Loucy (cell line): ENCODE measurements at regions not wholly inside any gene's neighbourhood (a gene's known extent, or its start where the extent isn't known, plus 50 kb on each side); places are given as distances from the start of the nearest gene placed in this dataset.

ENCODE experiments used
- H2AFZ ChIP-seq: fragments of 200-600 bp; sonication (generic); 2 replicates; pipeline ENCODE4 v1.6.0; 2016; ENCODE audit warnings: antibody characterized with exemption, mild to moderate bottlenecking, low read length, moderate library complexity
- H3F3A ChIP-seq: fragments of 200-600 bp; 2 replicates; pipeline ENCODE4 v1.6.0; 2016; ENCODE audit warnings: antibody characterized with exemption, low read depth, mild to moderate bottlenecking
- H3K27me3 ChIP-seq: fragments of 200-600 bp; sonication (generic); 2 replicates; pipeline ENCODE4 v1.6.1; 2014; ENCODE audit warnings: low read length, mild to moderate bottlenecking; ENCODE audit not compliant: insufficient read depth, poor library complexity, severe bottlenecking
- H3K36me3 ChIP-seq: fragments of 200-600 bp; sonication (generic); 2 replicates; pipeline ENCODE4 v1.6.1; 2016; ENCODE audit warnings: low read length; ENCODE audit not compliant: insufficient read depth
- H3K4me1 ChIP-seq: fragments of 200-600 bp; sonication (generic); 2 replicates; pipeline ENCODE4 v1.5.1; 2014; ENCODE audit warnings: low read length, mild to moderate bottlenecking; ENCODE audit not compliant: insufficient read depth, poor library complexity, severe bottlenecking
- H3K4me2 ChIP-seq: fragments of 200-600 bp; sonication (generic); 2 replicates; pipeline ENCODE4 v1.6.0; 2014; ENCODE audit warnings: antibody characterized with exemption, low read length, low read depth, mild to moderate bottlenecking; ENCODE audit not compliant: poor library complexity, severe bottlenecking
- H3K4me3 ChIP-seq: fragments of 200-600 bp; sonication (generic); 2 replicates; pipeline ENCODE4 v1.5.1; 2014; ENCODE audit warnings: low read length, mild to moderate bottlenecking, mixed read lengths; ENCODE audit not compliant: poor library complexity, severe bottlenecking
- H3K79me2 ChIP-seq: fragments of 200-600 bp; sonication (generic); 2 replicates; pipeline ENCODE4 v1.6.1; 2014; ENCODE audit warnings: low read length; ENCODE audit not compliant: insufficient read depth
- H3K9ac ChIP-seq: fragments of 200-600 bp; sonication (generic); 2 replicates; pipeline ENCODE4 v1.6.0; 2014; ENCODE audit warnings: mild to moderate bottlenecking, low read depth, low read length, moderate library complexity; ENCODE audit not compliant: poor library complexity, severe bottlenecking
- H3K9me2 ChIP-seq: fragments of 200-600 bp; sonication (generic); replicated peaks from 2 replicates; pipeline ENCODE4 v1.6.1; 2016; ENCODE audit warnings: low read depth, low read length, mixed read lengths
- H3K9me3 ChIP-seq: fragments of 200-600 bp; sonication (generic); 2 replicates; pipeline ENCODE4 v1.6.1; 2014; ENCODE audit warnings: mild to moderate bottlenecking, antibody characterized with exemption, low read length, low read depth; ENCODE audit not compliant: insufficient read depth
- H4K20me1 ChIP-seq: fragments of 200-600 bp; sonication (generic); 2 replicates; pipeline ENCODE4 v1.6.0; 2014; ENCODE audit warnings: antibody characterized with exemption, low read length, mild to moderate bottlenecking; ENCODE audit not compliant: insufficient read depth, poor library complexity, severe bottlenecking
- EZH2phosphoT487 ChIP-seq: fragments of 200-600 bp; IDR thresholded peaks from 2 replicates; pipeline ENCODE4 v1.6.1; 2018; ENCODE audit warnings: antibody characterized with exemption, mild to moderate bottlenecking, moderate library complexity, borderline replicate concordance
- TF ChIP-seq, protein P1 (sequence below): fragments of 200-600 bp; sonication (generic); conservative IDR thresholded peaks from 2 replicates; pipeline ENCODE4 v1.5.1; 2014; ENCODE audit warnings: mild to moderate bottlenecking, antibody characterized with exemption, low read length

DNA sequence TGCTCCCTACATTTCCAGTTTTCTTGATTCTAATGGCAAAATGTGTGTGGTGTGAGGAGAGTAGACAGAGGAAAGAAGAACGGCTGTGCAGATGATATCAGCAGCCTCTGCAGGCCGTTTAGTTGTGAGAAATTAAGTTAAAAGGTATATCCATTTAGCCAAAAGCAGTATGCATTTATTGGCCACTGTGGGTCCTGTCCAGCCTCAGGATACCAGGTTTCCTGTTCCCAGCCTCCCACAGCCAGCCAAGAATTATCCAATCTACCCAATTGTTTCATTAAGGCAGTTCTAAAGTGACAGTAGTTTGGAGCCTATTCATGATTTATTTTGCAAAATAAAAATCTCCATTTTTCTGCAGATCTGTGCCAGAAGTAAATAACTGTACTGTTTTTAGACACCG is 107.5 kb downstream of the TMEM18 start:
- Histone ChIP-seq H3K27me3 (no peaks in the 10 kb centered on the region), H3K79me2 (no peaks in the 10 kb centered on the region), H3F3A (no peaks in the 10 kb centered on the region), H3K9ac (no peak overlapping the region), H3K36me3 (no peaks in the 10 kb centered on the region), H3K4me1 (no peaks in the 10 kb centered on the region), H2AFZ (no peak overlapping the region), H3K9me2 (no peaks in the 10 kb centered on the region), H3K9me3 (peaks cover 8% of the 10 kb centered on the region; the same call in 1 of the 2 replicates), H3K4me2 (no peak overlapping the region), H3K4me3 (no peak overlapping the region), H4K20me1 (no peaks in the 10 kb centered on the region)
- TF ChIP-seq, protein P1, sequence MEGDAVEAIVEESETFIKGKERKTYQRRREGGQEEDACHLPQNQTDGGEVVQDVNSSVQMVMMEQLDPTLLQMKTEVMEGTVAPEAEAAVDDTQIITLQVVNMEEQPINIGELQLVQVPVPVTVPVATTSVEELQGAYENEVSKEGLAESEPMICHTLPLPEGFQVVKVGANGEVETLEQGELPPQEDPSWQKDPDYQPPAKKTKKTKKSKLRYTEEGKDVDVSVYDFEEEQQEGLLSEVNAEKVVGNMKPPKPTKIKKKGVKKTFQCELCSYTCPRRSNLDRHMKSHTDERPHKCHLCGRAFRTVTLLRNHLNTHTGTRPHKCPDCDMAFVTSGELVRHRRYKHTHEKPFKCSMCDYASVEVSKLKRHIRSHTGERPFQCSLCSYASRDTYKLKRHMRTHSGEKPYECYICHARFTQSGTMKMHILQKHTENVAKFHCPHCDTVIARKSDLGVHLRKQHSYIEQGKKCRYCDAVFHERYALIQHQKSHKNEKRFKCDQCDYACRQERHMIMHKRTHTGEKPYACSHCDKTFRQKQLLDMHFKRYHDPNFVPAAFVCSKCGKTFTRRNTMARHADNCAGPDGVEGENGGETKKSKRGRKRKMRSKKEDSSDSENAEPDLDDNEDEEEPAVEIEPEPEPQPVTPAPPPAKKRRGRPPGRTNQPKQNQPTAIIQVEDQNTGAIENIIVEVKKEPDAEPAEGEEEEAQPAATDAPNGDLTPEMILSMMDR: no peak
- TF ChIP-seq EZH2phosphoT487: no peak

DNA sequence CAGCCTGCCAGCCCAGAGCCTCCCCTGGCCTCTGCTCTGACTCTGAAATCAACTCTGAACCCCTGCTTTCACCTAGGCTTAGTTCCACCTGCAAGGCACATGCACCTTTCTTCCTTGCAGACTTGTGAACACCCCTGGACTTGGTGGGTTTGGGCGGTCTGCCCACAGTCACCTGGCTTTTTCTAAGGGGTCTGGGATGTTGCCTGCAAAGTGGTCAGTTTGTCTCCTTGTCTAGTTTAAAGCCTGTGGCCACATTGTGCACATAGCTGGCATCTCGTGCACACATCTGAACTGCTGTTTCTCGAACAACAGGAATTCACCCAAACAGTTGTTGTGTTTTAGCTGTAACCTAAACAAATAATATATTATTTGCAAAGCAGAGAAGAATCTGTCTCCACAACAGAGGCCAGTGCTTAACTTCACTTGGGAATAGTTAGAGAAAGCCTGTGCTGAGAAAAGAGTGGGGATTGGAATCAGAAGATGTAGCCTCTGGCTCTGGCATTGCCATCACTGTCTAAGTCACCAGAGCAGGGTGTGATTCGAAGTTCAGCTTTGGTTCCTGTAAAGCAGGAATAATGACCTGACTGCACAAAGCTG is 108.5 kb downstream of the TMEM18 start:
- Histone ChIP-seq H3K4me2 (no peak overlapping the region), H3K36me3 (no peaks in the 10 kb centered on the region), H3K4me1 (no peaks in the 10 kb centered on the region), H3F3A (no peaks in the 10 kb centered on the region), H3K9me2 (no peaks in the 10 kb centered on the region), H3K9ac (no peak overlapping the region), H3K9me3 (peaks cover 8% of the 10 kb centered on the region; the same call in 1 of the 2 replicates), H2AFZ (no peak overlapping the region), H3K27me3 (no peaks in the 10 kb centered on the region), H4K20me1 (no peaks in the 10 kb centered on the region), H3K4me3 (no peak overlapping the region), H3K79me2 (no peaks in the 10 kb centered on the region)
- TF ChIP-seq EZH2phosphoT487: no peak
- TF ChIP-seq, protein P1: no peak

DNA sequence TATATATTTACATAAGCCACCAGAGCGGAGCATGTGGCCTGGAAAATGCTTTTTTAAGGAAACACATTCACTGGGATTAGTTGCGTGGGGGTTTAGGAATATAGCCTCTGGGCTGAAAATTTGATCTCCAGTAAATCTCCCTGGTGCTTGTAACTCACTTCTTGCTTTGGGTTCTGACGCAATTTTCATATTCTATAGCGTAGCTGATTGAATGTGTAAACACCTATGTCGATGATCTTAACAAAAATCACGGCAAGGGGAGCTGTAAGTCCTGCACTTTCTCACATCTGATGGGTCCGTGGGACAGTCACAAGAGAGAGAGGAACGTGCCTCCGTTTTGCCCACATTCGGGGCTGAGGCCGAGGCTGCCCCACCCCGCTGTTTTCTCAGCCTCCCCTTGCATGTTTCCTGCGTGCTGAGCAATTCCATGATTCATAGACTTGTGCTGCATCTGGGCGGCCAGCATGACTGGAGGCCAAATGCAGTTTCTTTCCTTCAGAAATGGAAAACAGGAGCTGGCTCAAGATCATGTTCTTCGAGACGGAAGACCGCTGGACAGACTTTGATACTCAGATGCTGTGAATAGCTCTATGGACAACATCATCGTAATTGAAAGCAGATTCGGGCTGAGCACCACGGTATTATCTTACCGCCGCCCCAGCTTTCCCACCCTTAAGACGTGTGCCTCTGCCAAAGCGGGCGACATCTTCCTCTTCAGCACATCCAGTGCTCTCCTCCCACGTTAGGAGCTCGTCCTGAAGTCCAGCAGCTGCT is 109.2 kb downstream of the TMEM18 start:
- no peaks in the 10 kb centered on the region for H3K27me3 ChIP-seq
- H2AFZ ChIP-seq: no peak overlapping the region

More for the DNA sequence above, 109.2 kb downstream of the TMEM18 start:
- no peak overlapping the region for H3K9ac ChIP-seq
- peaks cover 8% of the 10 kb centered on the region; the same call in 1 of the 2 replicates for H3K9me3 ChIP-seq
- H3K4me2 ChIP-seq: no peak overlapping the region
- H3K9me2 ChIP-seq: no peaks in the 10 kb centered on the region
- no peaks in the 10 kb centered on the region for H3K4me1 ChIP-seq
- no peak overlapping the region for H3K4me3 ChIP-seq
- TF ChIP-seq EZH2phosphoT487: no peak
- TF ChIP-seq, protein P1: no peak
- no peaks in the 10 kb centered on the region for H4K20me1 ChIP-seq
- no peaks in the 10 kb centered on the region for H3K79me2 ChIP-seq
- no peaks in the 10 kb centered on the region for H3F3A ChIP-seq
- H3K36me3 ChIP-seq: no peaks in the 10 kb centered on the region
